ENCODE measurements at regions not wholly inside any gene's neighbourhood (a gene's known extent, or its start where the extent isn't known, plus 50 kb on each side); places are given as distances from the start of the nearest gene placed in this dataset.
"Not testable (repeated sequence)": the region's sequence is repeated elsewhere in the genome, so short reads cannot be mapped to it uniquely, and the experiment has no call there.

DNA sequence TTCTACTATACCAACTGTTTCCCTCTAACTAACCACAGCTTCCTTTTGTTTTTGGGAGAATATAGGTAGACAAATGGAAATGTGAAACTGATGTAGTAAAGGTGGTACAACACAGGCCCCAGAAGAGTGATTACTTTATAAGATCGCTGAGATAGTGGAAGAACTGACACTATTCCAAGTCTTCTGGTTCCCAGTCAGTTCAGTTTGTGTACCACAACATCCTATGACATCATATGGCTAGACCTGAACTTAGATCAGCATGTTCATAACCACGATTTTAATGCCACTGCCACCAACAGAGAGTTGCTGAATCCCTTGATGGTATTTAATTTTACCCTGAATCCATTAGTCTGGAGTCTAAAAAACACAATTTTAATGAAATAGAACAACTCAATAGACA is 328.9 kb downstream of the GPD2 start:
- DNase-seq (ENCODE audit: low spot score in 2 of 2) (no peak), FAIRE-seq (no peak)

DNA sequence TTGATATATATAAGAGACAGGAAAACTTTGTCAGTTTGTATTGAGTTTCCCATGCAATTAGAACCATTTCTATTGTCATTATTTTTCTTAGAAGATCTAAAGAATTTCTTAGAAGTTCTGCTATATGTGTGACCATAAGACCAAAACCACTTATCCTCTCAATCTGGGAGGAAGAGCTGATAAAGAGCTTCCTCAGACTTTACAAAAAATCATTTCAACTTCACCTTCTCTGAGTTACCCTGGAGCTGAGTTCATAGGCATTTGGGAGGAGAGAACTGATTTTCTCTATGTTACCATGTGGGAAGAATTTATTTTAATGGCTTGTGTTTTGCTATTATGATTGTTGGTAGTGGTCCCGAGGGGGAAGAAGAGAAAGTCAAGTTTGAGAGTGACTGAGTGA is 329.3 kb downstream of the GPD2 start:
- DNase-seq (ENCODE audit: low spot score in 2 of 2) (no peak), FAIRE-seq (no peak)

DNA sequence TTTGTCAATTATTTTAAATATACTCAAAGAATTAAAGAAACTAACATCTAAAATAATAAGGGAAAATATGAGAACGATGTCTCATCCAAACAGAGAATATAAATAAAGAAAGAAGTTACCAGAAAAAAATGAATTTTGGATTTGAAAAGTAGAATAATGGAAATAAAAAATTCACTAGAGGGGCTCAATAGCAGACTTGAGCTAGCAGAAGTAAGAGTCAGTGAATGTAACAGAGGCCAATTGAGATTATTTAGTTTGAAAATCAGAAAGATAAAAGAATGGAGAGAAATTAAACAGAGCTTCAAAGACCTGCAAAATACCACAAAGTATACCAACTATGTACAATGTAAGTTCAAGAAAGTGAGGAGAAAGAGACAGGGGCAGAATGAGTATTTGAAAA is 333.6 kb downstream of the GPD2 start:
- no peak for FAIRE-seq

DNA sequence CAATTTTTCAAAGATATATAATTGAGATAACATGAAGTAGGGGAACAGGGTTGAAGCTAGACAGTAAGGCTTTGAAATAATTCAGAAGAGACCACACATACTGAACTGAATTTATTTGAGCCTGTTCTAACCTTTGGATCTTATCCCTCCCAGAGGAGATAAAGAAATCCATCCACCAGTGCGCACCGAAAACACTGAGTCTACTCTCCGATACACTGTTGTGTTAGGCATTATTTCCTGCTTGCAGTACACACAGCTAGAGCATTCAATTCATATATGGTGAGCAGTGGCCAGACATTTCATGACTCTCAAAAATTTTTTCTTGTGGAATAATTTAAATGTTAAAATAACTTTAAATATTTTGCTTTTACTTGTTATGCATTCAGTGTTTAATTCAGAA is 342.7 kb downstream of the GPD2 start:
- FAIRE-seq: no peak
- no peak for DNase-seq (ENCODE audit: low spot score in 2 of 2)

More for the DNA sequence above, 333.6 kb downstream of the GPD2 start:
- no peak for DNase-seq (ENCODE audit: low spot score in 2 of 2)

DNA sequence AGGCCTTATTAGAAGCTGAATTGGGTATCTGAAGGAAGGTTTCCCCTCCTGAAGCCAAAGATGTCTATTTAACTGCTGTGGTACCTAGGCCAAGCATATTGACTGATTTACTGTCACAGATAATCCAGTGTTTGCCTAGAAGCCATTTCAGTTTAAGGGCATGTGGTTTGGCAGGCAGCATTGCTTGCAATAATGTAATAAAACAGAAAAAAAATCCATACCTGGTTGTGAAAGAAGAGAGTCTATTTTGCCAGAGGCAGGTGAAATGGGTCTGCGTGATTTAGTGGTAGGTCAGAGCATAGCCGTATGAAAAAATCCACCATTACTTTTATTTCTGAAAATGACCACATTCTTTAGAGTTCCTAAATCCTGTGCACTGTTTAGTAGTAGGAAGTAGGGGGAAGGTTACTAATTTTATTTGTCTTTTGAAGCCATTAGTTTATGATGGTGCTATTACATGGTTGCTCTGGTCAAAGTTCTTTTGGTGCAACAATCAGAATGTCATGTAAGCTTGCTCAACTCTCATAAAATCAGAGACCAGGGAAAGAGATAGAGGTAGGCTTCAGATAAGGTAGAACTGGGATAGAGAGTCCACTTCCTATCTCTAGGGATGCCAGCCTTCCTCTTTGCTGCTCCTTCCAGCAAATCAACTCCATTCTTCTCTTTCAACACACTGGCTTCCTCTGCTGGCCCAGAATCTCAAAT is 343.4 kb downstream of the GPD2 start:
- DNase-seq (ENCODE audit: low spot score in 2 of 2): no peak
- FAIRE-seq: no peak

DNA sequence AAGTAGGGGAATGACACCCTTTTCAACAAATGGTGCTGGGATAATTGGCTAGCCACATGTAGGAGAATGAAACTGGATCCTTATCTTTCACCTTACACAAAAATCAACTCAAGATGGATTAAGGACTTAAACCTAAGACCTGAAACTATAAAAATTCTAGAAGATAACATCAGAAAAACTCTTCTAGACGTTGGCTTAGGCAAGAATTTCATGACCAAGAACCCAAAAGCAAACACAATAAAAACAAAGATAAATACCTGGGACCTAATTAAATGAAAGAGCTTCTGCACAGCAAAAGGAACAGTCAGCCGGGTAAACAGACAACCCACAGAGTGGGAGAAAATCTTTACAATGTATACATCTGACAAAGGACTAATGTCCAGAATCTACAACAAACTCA is 345.5 kb downstream of the GPD2 start:
- not testable (repeated sequence) for FAIRE-seq

DNA sequence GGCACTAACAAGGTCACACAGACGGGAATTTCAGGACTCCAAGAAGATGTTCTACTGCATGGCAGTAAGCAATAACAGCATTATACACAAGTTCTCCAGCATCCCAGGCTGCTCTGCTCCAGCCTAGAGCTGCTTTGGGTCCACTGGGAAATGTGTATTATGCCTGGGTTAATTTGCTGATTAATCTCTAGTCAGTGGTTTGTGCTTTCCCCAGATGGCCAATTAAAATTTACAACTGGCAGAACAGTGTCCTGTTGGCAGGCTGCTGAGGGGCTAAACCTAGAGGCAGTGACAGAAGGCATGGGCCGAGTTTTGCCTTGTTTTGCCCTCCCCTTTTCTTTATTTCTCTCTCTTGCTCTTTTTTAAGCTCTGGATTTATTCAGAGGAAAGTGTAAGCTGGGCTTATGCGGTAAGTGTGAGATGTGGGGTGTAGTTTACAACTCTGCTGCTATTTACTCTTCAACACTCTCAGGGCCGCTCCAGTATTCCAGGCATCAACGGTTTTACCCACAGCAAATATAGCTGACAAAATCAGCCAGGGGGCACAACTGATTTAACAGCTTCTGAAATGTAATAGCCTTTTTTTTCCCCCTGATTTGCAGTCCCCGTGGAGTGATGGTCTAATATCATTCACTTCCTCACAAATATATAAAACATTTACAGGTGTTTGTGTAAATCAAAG is 348.0 kb downstream of the GPD2 start:
- DNase-seq (ENCODE audit: low spot score in 2 of 2) (no peak), FAIRE-seq (no peak)

More for the DNA sequence above, 345.5 kb downstream of the GPD2 start:
- not testable (repeated sequence) for DNase-seq (ENCODE audit: low spot score in 2 of 2)

DNA sequence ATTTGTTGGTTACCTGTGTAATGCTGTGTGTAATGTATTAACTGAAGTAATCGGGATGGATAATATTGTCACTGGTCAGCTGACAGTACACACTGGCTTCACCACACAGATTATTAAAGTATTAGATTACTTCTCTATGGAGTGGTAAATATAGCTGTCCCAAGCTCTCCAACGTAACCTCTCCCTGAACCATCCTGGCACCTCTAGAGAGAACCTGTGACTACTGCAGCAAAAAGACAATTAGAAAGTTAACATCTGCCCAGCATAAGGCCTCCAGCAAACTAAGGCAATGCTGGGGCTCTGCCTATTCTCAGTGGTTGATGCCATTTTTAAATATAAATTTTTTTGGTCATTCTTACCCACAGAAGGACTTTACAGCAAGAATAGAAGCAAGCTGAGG is 351.3 kb downstream of the GPD2 start:
- FAIRE-seq (no peak), DNase-seq (ENCODE audit: low spot score in 2 of 2) (no peak)

DNA sequence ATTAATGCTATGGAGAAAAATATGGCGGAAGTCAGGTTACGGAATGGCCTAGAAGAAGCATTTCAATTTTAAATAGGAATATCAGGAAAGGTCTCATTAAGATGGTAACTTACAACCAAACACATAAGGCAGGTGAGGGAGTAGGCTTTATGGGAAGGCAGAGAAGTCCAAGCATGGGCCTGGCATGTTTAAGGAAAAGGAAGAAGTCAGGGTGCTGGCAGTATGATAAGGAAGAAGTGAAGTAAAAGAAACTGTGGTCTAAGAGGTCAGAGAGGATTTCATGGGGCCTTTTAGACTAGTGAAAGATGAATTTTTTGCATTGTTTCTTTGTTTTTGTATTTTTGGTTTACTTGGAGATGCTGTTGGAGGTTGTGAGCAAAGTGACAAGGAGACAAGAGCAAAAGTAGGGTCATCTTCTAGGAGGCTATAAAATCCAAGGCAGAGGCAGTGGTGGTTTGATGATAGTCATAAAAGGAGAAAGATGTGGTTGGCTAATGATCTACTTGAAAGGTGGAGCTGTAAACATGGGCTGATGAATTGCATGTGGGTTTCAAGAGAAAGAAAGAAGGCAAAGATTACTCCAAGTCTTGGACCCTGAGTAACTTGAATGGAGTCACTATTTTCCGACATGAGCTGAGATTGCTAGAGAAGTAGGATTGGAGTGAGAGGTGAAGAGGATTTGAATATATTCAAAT is 354.3 kb downstream of the GPD2 start:
- DNase-seq (ENCODE audit: low spot score in 2 of 2) (no peak), FAIRE-seq (no peak)

DNA sequence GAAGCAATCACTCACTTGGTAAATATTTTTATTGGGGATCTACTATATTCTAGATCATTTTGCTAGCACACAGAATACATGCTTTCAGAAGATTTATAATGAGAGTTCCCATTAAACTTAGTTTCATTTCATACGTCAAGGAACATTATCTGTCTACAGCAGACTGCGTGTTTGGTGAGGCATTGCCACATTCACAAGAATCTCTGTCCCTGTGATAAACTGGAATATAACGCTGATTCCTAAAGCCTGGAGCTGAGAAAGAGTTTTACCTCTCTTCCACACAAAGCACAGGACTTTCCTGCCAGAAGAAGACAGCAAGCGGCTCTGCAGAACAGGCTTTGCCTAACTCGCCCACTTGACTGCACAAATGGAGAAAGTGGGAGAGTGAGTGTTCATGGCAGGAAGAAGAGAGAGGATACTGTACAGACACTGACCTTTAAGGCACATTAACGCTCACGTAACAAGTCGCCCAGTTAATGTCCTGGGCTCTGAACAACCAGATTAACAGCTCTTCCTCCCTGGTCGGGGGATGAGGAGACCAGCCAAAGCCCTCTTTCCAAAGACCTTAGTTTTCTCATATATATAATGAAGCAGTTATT is 356.2 kb downstream of the GPD2 start:
- no peak for DNase-seq (ENCODE audit: low spot score in 2 of 2)

DNA sequence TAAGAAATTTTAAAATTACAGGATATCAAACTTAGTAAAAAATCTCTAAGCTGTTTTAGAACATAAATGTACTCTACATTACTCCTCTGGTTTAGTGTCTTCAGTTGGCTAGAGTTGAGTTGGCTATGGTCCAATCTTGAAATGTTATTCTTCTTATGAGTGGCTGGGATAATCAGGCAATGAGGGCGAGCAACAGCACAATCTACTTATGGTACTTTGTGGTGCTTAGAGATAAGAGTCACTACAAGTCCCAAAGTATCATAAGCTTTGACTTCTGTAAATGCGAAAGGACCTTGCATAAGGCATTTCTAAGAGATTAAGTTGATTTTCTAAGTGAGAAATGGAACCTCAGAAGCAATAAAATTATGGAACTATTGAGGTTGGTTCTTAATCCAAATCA is 361.7 kb downstream of the GPD2 start:
- no peak for FAIRE-seq
- no peak for DNase-seq (ENCODE audit: low spot score in 2 of 2)

More for the DNA sequence above, 356.2 kb downstream of the GPD2 start:
- FAIRE-seq: no peak

DNA sequence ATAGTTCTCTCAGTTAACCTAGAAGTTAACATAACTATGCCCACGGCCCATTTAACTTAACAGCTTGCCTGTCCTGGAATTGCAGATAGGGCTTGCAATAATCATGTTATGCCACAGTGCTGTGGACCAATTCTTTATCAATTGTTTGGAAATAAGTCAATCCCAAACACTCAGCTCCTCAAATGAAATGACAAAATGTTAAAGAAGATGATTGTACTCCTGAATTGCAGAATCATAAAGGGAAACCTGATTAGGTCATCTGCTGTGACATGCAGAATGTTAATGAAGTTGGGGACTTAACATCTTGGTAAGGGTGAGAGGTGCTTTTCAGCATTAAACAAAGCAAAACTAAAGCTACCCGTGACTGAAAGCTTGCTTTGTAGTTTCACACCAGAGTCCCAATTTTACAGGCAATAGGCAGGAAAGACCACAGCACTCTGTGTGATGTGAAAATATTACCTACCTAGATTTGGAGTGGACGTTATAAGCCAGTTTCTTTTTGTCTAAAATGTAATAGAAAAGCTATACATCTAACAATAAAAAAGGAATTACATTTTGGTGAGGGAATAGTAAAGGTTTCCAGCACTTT is 364.0 kb downstream of the GPD2 start:
- DNase-seq (ENCODE audit: low spot score in 2 of 2): no peak
- FAIRE-seq: no peak

DNA sequence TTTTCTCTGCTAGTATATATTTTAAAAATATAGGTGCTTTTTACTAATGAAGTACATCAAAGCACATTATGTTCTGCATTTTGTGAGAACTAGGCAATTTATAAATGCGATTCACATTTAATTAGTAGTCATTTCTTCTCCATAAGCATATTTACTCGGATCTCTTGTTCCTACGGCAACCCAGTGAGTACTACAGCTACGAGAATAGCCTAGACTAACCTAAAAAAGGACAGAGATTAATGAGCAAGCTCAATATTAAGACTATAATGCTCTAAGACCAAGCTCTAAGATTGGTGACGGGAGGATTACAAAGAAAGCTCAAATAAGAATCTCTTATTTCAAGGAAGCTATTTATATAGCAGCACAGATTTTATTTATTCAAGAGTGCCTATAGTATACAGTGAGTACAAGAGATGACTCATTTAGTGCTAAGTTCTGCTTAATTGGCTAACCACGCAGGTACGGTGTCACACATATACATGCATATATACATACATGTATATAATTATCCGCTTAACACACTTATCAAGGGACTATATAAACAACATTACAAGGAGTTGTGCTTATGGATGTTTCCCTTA is 364.7 kb downstream of the GPD2 start:
- FAIRE-seq (no peak), DNase-seq (ENCODE audit: low spot score in 2 of 2) (no peak)

DNA sequence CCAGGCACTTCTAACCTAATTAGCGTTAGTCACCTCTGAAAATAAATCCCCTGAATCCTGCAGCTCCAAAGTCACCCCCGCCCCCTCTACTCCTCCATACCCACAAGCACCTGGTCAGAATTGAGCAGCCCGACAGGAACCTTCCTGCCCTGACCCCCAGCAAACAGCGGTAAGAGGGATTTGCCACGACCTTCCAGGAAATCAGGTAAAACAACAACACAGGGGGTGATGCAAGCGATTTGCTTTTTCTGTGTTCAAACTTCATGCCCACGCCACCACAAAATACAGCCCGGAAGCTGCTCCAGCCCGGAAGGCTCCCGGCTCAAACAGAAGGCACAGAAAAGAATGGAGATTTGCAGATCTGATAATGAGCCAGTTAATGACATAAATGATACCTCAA is 367.1 kb downstream of the GPD2 start:
- DNase-seq (ENCODE audit: low spot score in 2 of 2): no peak
- FAIRE-seq: no peak

DNA sequence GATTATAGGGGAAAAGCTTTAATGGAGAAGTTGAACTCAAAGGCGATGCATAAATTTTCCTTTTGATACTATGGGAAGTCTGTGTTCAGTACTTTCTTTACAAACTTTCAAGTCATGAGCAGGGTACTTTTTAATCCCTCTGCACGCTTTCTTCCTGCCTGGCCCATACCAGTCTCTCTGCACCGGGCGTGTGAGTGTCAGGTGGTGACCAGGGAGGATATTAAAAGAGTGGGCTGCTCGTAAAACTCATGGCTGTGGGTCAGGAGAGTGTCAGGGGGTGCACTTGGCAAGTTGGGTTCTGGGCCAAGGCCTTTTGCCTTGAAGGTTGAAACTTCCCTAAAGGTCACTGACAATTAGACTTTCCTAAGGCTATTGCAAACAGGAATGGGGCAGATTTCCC is 367.8 kb downstream of the GPD2 start:
- DNase-seq (ENCODE audit: low spot score in 2 of 2) (no peak), FAIRE-seq (no peak)

DNA sequence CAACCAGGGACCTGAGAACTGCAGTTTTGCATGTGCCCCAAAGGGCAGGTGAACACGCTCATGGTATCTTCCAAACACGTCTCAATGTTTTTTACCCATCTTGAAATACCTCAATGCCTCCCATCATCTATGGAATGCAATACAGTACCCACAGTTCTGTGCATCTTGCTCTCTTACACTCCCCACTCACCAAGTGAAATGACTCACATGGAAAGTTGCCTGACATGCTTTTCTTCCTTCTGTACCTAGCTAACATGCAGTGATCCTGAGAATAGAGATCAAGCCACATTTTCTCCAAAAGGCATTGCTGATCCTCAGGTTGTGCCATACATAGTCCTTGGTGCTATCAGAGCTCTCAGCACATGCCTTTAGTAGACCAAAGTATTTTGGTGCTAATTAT is 373.9 kb downstream of the GPD2 start:
- DNase-seq (ENCODE audit: low spot score in 2 of 2) (no peak), FAIRE-seq (no peak)

DNA sequence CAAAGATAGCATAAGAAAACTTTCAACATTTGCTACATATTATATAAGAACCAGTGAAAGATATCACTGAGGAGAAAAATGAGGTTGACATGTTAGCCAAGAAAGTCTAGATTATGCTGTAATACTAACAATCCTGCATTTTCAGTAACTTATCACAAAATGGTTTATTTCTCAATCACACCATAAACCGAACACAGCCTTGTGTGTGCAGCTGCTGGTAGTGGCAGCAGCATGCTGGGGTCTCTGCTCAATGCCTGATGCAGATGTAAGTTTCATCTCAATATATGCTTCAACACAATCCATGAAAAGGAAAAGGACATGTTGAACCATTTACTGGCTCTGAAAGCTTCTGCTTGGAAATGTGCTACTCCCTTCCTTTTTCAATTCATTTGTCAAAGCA is 376.3 kb downstream of the GPD2 start:
- FAIRE-seq (no peak), DNase-seq (ENCODE audit: low spot score in 2 of 2) (no peak)

DNA sequence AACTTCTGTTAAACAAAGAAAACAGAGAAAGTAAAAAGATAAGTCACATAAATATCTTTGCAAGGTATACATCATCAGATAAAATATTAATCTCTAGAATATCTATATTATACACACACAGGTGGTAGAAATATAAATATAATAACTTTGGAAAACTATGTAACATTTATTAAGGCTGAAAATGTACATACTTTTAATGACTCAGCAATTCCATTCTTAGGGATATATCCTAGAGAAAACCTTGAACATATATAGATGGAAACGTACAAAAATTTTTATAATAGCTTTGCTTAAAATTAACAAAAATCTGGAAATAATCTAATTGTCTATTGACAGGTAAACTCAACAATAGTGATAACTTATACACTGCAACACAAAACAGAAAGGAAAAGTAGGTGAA is 381.3 kb downstream of the GPD2 start:
- FAIRE-seq: peak; percentile 15
- DNase-seq (ENCODE audit: low spot score in 2 of 2): no peak

DNA sequence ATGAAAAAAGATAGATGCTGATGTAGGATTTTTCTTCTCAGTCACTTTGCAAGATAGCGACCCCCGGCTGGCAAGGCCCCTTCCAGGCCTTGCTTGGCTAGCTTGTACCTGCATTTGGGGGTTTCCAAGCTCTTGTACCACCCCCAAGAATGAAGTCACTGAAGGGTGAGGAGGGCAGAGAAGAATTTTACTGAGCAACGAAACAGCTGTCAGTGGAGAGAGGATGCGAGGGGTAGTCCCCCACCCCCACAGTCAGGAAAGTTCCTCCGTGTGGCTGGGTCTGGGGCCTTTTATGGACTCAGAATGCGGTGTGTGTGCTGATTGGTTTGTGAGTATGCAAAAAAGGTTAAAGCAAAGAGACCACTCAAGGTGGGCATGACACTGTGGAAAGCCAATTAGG is 382.0 kb downstream of the GPD2 start:
- DNase-seq (ENCODE audit: low spot score in 2 of 2) (no peak), FAIRE-seq (no peak)

DNA sequence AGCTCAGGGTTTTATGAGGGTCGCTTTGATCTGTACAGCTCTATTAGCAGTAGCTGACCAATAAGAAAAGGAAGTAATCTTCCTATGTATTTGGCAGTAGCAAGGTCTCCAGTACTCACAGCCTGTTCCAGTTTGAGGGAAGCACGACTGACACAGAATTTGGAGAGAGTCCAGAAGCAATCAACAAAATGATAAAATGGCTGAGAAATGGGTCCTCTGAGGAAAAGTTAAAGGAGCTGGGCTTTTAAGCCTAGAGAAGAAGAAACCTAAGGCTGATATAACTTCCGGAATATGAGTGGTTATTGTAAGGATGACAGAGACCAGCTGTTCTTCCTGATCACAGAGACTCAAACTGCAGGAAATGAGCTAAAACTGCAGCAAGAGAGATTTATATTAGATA is 382.8 kb downstream of the GPD2 start:
- DNase-seq (ENCODE audit: low spot score in 2 of 2) (no peak), FAIRE-seq (no peak)
